Epidermal melanocyte (primary cell): ENCODE measurements at regions not wholly inside any gene's neighbourhood (a gene's known extent, or its start where the extent isn't known, plus 50 kb on each side); places are given as distances from the start of the nearest gene placed in this dataset.
"Not testable (repeated sequence)": the region's sequence is repeated elsewhere in the genome, so short reads cannot be mapped to it uniquely, and the experiment has no call there.

Experiments used
- DNase-seq: peaks from one replicate; pipeline ENCODE4 v3.0.0; 2011; ENCODE audit warnings: low spot score; ENCODE audit not compliant: insufficient read length

- no peak for DNase-seq
Observed at GRCh38 chr20:17837179-17837578, 131.4 kb downstream of the SNX5 start.

- no peak for DNase-seq
Observed at GRCh38 chr20:17836303-17836861, 132.2 kb downstream of the SNX5 start.

DNA sequence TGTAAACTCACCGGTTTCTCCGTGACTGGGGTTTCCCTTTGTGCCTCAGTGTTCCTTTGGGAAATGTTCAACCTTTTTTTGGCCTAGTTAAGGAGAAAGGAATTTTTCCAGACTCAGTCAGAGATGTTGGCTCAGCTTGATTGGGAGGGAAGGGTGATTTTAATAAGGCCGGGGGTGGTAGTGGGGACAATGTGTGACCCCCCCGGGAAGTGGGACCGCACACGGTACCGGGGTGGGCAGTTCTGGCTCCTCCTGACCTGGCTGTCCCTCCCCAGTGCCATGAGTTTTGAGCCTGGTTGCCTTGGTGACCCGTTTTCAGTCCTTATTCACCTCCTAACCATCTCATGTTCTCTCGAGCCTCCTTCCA, 132.7 kb downstream of the SNX5 start:
- no peak for DNase-seq

GRCh38 chr20:17835240-17835933, 133.2 kb downstream of the SNX5 start:
- DNase-seq: no peak

- DNase-seq: no peak
Observed at GRCh38 chr20:17834804-17835203, 133.8 kb downstream of the SNX5 start.

DNA sequence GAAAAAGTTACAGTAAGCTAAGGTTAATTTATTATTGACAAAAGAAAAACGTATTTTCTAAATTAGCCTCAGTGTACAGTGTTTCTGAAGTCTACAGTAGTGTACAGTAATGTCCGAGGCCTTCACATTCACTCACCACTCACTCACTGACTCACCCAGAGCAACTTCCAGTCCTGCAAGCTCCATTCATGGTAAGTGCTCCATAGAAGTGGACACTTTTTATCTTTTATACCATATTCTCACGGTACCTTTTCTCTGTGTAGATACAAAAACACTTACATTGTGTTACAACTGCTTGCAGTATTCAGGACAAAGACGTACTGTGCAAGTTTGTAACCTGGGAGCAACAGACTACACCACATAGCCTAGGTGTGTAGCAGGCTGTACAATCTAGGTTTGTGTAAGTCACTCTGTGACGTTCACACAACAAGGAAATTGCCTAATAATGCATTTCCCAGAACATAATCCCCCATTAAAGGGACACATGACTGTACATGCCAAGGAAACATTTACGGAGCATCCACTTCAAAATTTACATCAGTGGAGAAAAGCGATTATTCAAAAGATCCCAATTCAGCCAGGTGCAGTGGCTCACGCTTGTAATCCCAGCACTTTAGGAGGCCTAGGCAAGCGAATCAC, 133.4 kb downstream of the BANF2 start:
- DNase-seq: no peak

DNA sequence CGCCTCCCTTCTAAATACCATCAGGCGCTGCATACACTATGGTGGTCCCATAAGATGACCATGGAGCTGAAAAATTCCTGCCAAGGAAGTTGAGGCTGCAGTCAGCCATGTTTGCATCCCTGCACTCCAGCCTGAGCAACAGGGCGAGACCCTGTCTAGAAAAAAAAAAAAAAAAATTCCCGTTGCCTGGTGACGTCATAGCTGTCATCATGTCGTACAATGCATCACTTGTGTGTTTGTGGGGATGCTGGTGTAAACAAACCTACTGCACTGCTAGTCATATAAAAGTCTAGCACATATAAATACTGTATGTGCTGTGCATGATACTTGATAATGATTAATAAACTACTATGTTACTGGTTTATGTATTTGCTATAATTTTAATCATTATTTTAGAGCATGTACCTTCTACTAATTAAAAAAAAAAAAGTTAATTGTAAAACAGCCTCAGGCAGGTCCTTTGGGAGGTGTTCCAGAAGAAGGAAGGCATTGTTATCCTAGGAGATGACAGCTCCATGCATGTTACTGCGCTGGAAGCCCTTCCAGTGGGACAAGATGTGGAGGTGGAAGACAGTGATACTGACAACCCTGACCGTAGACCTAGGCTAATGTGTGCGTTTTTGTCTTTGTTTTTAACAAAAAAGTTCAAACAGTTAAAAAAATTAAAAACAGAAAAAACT, 132.6 kb downstream of the BANF2 start:
- DNase-seq: no peak

GRCh38 chr20:17828598-17829144, 128.9 kb downstream of the BANF2 start:
- no peak for DNase-seq

DNA sequence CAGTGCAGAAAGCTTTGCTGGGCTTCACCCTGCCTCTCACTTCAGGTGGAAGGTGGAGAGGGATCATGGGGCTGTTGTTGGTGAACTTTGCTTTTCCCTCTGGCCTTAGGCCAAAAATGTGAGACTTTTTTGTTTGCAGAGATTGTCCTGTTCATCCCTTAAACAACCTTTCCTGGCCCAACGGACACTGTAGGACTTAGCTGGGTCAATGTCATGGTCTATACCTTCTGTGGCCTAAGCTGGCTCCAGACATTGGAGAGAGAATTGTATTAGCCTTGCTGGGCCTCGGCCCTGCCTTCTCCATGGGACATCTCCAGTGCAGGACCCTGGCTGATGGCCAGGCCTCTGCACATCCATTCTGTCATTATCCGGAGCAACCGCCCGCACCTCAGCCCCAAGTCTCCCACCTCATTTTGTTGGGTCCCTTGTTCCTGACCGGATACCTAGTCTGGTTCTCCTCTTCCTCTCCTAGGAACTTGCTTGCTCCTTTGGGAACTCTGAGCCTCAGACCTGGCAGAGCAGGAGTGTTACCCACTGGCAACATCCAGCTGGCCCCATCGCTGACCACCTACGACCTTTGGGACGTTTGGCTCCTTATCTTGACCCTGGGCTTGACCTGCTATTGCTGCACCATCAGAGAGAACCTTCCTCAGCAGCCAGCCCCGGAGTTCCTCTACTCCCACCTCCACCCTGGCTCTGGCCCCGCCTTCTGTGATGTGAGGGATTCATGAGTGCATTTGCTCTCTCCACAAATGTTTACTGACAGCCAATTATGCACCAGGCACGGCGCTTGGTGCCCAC, 128.2 kb downstream of the BANF2 start:
- DNase-seq: no peak

GRCh38 chr20:17827079-17827478, 127.3 kb downstream of the BANF2 start:
- DNase-seq: no peak

- no peak for DNase-seq
Observed at GRCh38 chr20:17825960-17826843, 126.4 kb downstream of the BANF2 start.

- DNase-seq: no peak
Observed at GRCh38 chr20:17825252-17825959, 125.6 kb downstream of the BANF2 start.

- no peak for DNase-seq
Observed at GRCh38 chr20:17824676-17825251, 125.0 kb downstream of the BANF2 start.

- no peak for DNase-seq
Observed at GRCh38 chr20:17823409-17824144, 123.8 kb downstream of the BANF2 start.

DNA sequence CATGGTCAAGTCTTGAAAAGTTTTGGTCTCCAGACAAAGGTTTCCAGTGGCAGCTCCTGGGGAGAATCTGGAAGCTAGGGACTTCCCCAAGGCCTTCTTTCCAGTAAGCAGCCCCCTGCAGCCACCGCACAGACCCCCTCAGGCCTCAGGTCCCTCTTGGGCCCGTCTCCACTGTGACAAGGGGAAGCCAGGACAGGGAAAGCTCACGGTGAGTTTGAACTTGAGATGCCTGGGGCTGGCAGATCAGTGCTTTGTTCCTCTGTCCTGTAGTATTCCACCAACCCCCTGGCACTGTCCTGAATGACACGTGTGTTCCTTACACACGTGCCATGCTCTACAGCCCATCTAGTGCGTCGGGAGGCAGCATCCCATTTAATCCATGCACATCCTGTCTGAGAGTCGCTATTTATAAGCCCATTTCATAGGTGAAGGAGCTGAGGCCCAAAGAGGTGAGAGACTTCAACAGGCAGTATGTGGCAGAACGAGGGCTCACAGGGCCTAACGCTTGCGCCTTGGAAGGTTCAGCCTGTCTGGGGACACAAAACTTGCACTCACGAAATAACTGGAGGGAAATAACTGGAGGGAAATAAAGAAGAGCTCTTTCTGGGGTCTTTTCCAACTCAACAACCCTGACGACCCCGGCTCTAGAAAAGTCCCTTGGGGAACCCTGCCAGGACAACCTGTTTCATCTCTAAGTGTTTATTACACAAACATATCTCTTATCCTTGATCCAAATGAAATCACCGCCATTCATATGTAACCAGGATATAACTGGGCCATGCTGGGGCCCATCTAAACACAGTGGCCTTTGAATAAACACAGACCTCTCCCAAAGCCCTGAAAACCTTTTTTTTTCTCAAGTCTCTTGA, 123.0 kb downstream of the BANF2 start:
- no peak for DNase-seq

DNA sequence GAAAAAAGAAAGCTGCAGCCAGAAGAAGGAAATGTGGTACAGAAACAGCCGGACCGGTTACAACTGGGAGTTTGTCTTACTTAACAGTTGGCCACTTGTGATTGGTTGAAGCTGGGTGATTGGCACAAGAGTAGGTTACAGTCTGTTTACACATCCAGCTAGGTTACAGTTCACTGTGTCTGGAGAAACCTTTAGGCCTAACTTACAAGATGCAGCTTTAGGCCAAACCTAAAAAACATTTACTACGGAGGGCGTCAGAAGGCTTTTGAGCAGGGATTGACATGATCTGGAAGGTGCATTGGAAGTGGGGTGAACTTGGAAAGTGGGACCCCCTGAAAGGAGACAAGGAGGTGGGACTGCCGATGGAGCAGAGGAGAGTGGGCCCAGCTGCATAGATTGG, 122.3 kb downstream of the BANF2 start:
- DNase-seq: no peak

- DNase-seq: not testable (repeated sequence)
Observed at GRCh38 chr20:17821606-17822005, 121.8 kb downstream of the BANF2 start.
